Prostate gland (tissue), 2 donors: ENCODE measurements at regions not wholly inside any gene's neighbourhood (a gene's known extent, or its start where the extent isn't known, plus 50 kb on each side); places are given as distances from the start of the nearest gene placed in this dataset.

Experiments used
- DNase-seq: peaks from one replicate; pipeline ENCODE4 v3.0.0-alpha.2; 2019; ENCODE audit warnings: low spot score
- H3K27ac ChIP-seq, 2 donors: fragments of 200-600 bp; sonication (generic); 2 replicates each; pipeline ENCODE4 v1.5.1; 2017 to 2019
- H3K27me3 ChIP-seq: fragments of 200-600 bp; sonication (generic); replicated peaks from 2 replicates; pipeline ENCODE4 v1.5.1; 2019; ENCODE audit not compliant: insufficient read depth
- H3K36me3 ChIP-seq, 2 donors: fragments of 200-600 bp; sonication (generic); 1 replicate in 1 of 2; 2 replicates in 1 of 2; pipeline versions ENCODE4 v1.5.1 to v1.8.1; 2017 to 2019
- H3K4me1 ChIP-seq: fragments of 200-600 bp; sonication (generic); replicated peaks from 2 replicates; pipeline ENCODE4 v1.5.1; 2019
- H3K4me3 ChIP-seq, 2 donors: fragments of 200-600 bp; sonication (generic); 2 replicates each; pipeline ENCODE4 v1.5.1; 2017 to 2019
- H3K9me3 ChIP-seq: fragments of 200-600 bp; sonication (generic); 2 replicates; pipeline ENCODE4 v1.5.1; 2017
- CTCF ChIP-seq, 4 experiments: fragments of 200-600 bp in 2 of 4; fragments of 450-650 bp in 2 of 4; sonication (generic) in 2 of 4; IDR thresholded peaks; 1 replicate in 3 of 4; 2 replicates in 1 of 4; pipeline ENCODE4 v1.5.1; 2016 to 2019; ENCODE audit warnings: antibody characterized with exemption in 4 of 4, mild to moderate bottlenecking in 2 of 4, moderate library complexity in 2 of 4
- POLR2A ChIP-seq: fragments of 450-650 bp; IDR thresholded peaks from one replicate; pipeline ENCODE4 v1.6.1; 2016; ENCODE audit warnings: antibody characterized with exemption, mild to moderate bottlenecking
- POLR2AphosphoS5 ChIP-seq: sonication (generic); formaldehyde crosslinking; IDR thresholded peaks from one replicate; pipeline ENCODE4 v1.6.1; 2017; ENCODE audit warnings: antibody characterized with exemption
- WGBS: methylation state at CpG from one replicate; pipeline ENCODE4 v1.1.5; 2018; 5-methylcytosine and 5-hydroxymethylcytosine counted together
- intact Hi-C: fragments of 100-400 bp; cut with DNase I; formaldehyde crosslinking; loops from one replicate; pipeline ENCODE4 v1.14.2; 2022

DNA sequence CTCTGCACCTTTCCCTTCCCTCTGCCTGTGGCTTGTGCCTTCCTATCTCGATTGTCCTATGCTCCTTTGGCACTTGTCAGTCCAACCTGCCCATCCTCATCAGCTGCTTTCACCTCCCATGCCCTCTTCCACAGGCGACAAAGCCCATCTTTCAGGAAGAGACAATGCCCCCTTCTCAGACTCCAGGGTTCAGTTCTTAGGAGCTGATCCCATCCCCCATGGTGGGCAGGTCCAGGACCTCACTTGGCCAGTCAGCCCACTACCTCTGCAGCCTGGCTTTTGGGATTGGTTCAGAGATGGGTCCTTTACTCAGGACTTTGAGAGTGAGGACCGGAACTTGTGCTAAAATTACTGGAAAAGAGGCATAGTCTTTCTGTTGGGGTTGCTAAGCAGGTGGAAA, 74.0 kb upstream of the NANOS1 start:
- H3K27ac ChIP-seq, result no peak overlapping the region
- no peak for DNase-seq
- 86% methylated on average over 3 of the region's 3 CpGs for WGBS

GRCh38 chr10:118955951-118956801, 73.3 kb upstream of the NANOS1 start:
- Histone ChIP-seq H3K27ac (no peak overlapping the region), H3K27me3 (no peaks in the 10 kb centered on the region), H3K9me3 (no peaks in the 10 kb centered on the region), H3K36me3 (no peaks in the 10 kb centered on the region), H3K4me1 (no peaks in the 10 kb centered on the region), H3K4me3 (no peak overlapping the region)
- 95% methylated on average over 4 of the region's 4 CpGs for WGBS
- TF ChIP-seq CTCF (IDR thresholded peaks at IDR 0.05), result no peak
- intact Hi-C loops, result loop anchor here (5.0 kb wide), 1 partner anchor 51 kb away; no protein-coding TSS in a partner anchor
- DNase-seq, result no peak

More for the DNA sequence above, 74.0 kb upstream of the NANOS1 start:
- no peak overlapping the region for H3K4me3 ChIP-seq
- TF ChIP-seq POLR2A, result no peak
- TF ChIP-seq CTCF (IDR thresholded peaks at IDR 0.05), result no peak
- no peak for TF ChIP-seq POLR2AphosphoS5
- H3K36me3 ChIP-seq, result no peaks in the 10 kb centered on the region
- intact Hi-C loops, result loop anchor here (5.0 kb wide), 1 partner anchor 52 kb away; no protein-coding TSS in a partner anchor
- H3K9me3 ChIP-seq, result no peaks in the 10 kb centered on the region
- H3K27me3 ChIP-seq, result no peaks in the 10 kb centered on the region
- no peaks in the 10 kb centered on the region for H3K4me1 ChIP-seq

GRCh38 chr10:118956802-118957442, 72.6 kb upstream of the NANOS1 start:
- intact Hi-C loops, result loop anchor here (5.0 kb wide), 1 partner anchor 50 kb away; no protein-coding TSS in a partner anchor
- no peaks in the 10 kb centered on the region for H3K36me3 ChIP-seq
- H3K4me1 ChIP-seq, result no peaks in the 10 kb centered on the region
- H3K27ac ChIP-seq, result no peak overlapping the region
- no peak overlapping the region for H3K4me3 ChIP-seq
- DNase-seq, result no peak
- 84% methylated on average over 5 of the region's 5 CpGs for WGBS
- no peaks in the 10 kb centered on the region for H3K27me3 ChIP-seq
- no peaks in the 10 kb centered on the region for H3K9me3 ChIP-seq
- TF ChIP-seq CTCF (IDR thresholded peaks at IDR 0.05), result no peak
- no peak for TF ChIP-seq POLR2AphosphoS5
- no peak for TF ChIP-seq POLR2A

GRCh38 chr10:118957443-118957825, 72.1 kb upstream of the NANOS1 start:
- DNase-seq, result no peak
- intact Hi-C loops, result loop anchor here (5.0 kb wide), 1 partner anchor 50 kb away; no protein-coding TSS in a partner anchor
- no peaks in the 10 kb centered on the region for H3K27me3 ChIP-seq

More at GRCh38 chr10:118957443-118957825, 72.1 kb upstream of the NANOS1 start:
- 92% methylated on average over 5 of the region's 5 CpGs for WGBS
- Histone ChIP-seq H3K36me3 (no peaks in the 10 kb centered on the region), H3K4me3 (no peak overlapping the region), H3K4me1 (no peaks in the 10 kb centered on the region), H3K27ac (no peak overlapping the region), H3K9me3 (no peaks in the 10 kb centered on the region)
- no peak for TF ChIP-seq POLR2A
- no peak for TF ChIP-seq POLR2AphosphoS5
- no peak for TF ChIP-seq CTCF (IDR thresholded peaks at IDR 0.05)
